ENCODE measurements at regions not wholly inside any gene's neighbourhood (a gene's known extent, or its start where the extent isn't known, plus 50 kb on each side); places are given as distances from the start of the nearest gene placed in this dataset.

GRCh38 chr1:59150577-59151386, 146.1 kb upstream of the FGGY start:
- Histone ChIP-seq H3K4me1 (ENCODE audit: insufficient read depth, low read length) (peaks cover 32% of the 10 kb centered on the region), H2AFZ (ENCODE audit: low read depth, low read length) (peak overlapping the region; percentile 12), H3K27me3 (ENCODE audit: insufficient read depth, low read length) (no peaks in the 10 kb centered on the region), H3K4me3 (ENCODE audit: insufficient read depth, low read depth, low read length) (peak overlapping the region; percentile 43), H3K9ac (ENCODE audit: low read length) (peak overlapping the region; percentile 56), H4K20me1 (ENCODE audit: insufficient read depth, low read length) (no peaks in the 10 kb centered on the region), H3K4me2 (ENCODE audit: low read length) (peak overlapping the region; percentile 84), H3K9me3 (ENCODE audit: insufficient read depth, low read depth, low read length) (no peaks in the 10 kb centered on the region), H3K36me3 (ENCODE audit: insufficient read depth, low read length) (no peaks in the 10 kb centered on the region), H3K79me2 (ENCODE audit: insufficient read depth, low read length) (no peaks in the 10 kb centered on the region), H3K27ac (ENCODE audit: low read depth, low read length) (peak overlapping the region; percentile 83)
- Mint-ChIP-seq H3K27me3 (ENCODE audit: low read depth, unreplicated experiment) (no peaks in the 10 kb centered on the region), H3K36me3 (ENCODE audit: low read depth, unreplicated experiment) (no peaks in the 10 kb centered on the region), H3K4me1 (ENCODE audit: low read depth, unreplicated experiment) (peaks cover 32% of the 10 kb centered on the region), H3K27ac (ENCODE audit: unreplicated experiment) (peak overlapping the region; percentile 96), H3K9me3 (ENCODE audit: unreplicated experiment) (no peaks in the 10 kb centered on the region), H3K4me3 (ENCODE audit: unreplicated experiment) (peak overlapping the region; percentile 29)
- TF ChIP-seq EZH2 (IDR thresholded peaks at IDR 0.05; ENCODE audit: insufficient read depth, low read length) (no peak), CTCF (IDR thresholded peaks at IDR 0.05; ENCODE audit: insufficient read depth, low read depth, low read length) (no peak)
- peak; percentile 99 for DNase-seq (ENCODE audit: low read depth)
- peak; percentile 98 for FAIRE-seq

DNA sequence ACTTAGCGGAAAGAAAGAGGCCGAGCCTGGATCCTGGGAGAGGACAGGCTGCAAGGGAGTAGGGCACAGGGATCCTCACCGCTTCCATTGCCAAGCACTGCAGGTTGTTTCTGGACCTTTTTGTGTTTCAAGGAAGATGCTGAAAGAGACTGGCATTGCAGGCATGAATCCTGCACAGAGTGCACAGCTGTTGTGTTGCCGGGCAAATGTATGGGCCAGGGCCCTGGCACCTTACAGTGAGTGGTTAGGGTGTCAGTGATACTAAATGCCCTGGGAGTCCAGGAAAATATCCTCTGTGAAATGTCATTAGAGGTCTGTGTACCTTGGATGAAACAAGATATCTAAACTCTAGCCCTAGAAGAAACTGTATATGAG, 145.5 kb upstream of the FGGY start:
- no peak for FAIRE-seq
- no peak for TF ChIP-seq CTCF (IDR thresholded peaks at IDR 0.05; ENCODE audit: insufficient read depth, low read depth, low read length)
- no peak for TF ChIP-seq EZH2 (IDR thresholded peaks at IDR 0.05; ENCODE audit: insufficient read depth, low read length)
- H3K9me3 ChIP-seq (ENCODE audit: insufficient read depth, low read depth, low read length), result no peaks in the 10 kb centered on the region
- peak overlapping the region; percentile 83 for H3K27ac ChIP-seq (ENCODE audit: low read depth, low read length)
- peak overlapping the region; percentile 4 for H2AFZ ChIP-seq (ENCODE audit: low read depth, low read length)
- H3K27me3 ChIP-seq (ENCODE audit: insufficient read depth, low read length), result no peaks in the 10 kb centered on the region
- H3K4me2 ChIP-seq (ENCODE audit: low read length), result peak overlapping the region; percentile 84
- no peak for DNase-seq (ENCODE audit: low read depth)
- no peaks in the 10 kb centered on the region for H3K79me2 ChIP-seq (ENCODE audit: insufficient read depth, low read length)
- peak overlapping the region; percentile 49 for H3K9ac ChIP-seq (ENCODE audit: low read length)
- H4K20me1 ChIP-seq (ENCODE audit: insufficient read depth, low read length), result no peaks in the 10 kb centered on the region
- no peaks in the 10 kb centered on the region for H3K36me3 ChIP-seq (ENCODE audit: insufficient read depth, low read length)
- H3K4me3 Mint-ChIP-seq (ENCODE audit: unreplicated experiment), result peak overlapping the region; percentile 29
- peaks cover 36% of the 10 kb centered on the region for H3K4me1 Mint-ChIP-seq (ENCODE audit: low read depth, unreplicated experiment)
- no peaks in the 10 kb centered on the region for H3K27me3 Mint-ChIP-seq (ENCODE audit: low read depth, unreplicated experiment)
- peaks cover 2% of the 10 kb centered on the region for H3K9me3 Mint-ChIP-seq (ENCODE audit: unreplicated experiment)
- H3K27ac Mint-ChIP-seq (ENCODE audit: unreplicated experiment), result peak overlapping the region; percentile 96
- no peaks in the 10 kb centered on the region for H3K36me3 Mint-ChIP-seq (ENCODE audit: low read depth, unreplicated experiment)
- H3K4me3 ChIP-seq (ENCODE audit: insufficient read depth, low read depth, low read length), result no peak overlapping the region
- peaks cover 35% of the 10 kb centered on the region for H3K4me1 ChIP-seq (ENCODE audit: insufficient read depth, low read length)

DNA sequence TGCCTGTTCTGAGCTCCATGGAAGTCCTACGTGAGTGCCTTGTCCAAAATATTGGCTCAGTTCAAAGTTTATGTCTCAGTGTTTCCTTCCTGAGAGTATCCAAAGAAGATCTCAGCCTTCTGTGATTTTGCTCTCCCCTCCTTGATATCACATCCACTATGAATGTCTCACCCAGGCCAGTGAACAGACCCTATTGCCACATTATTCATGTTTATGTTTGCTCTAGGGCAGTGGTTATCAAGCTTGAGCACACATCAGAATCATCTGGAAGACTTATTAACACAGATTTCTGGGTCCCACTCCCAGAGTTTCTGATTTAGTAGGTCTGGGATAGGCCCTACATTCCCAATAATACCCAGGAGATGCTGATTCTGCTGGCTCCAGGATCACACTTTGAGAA, 145.0 kb upstream of the FGGY start:
- Mint-ChIP-seq H3K4me1 (ENCODE audit: low read depth, unreplicated experiment) (peaks cover 41% of the 10 kb centered on the region), H3K27ac (ENCODE audit: unreplicated experiment) (peak overlapping the region; percentile 96), H3K9me3 (ENCODE audit: unreplicated experiment) (peaks cover 2% of the 10 kb centered on the region), H3K36me3 (ENCODE audit: low read depth, unreplicated experiment) (no peaks in the 10 kb centered on the region), H3K27me3 (ENCODE audit: low read depth, unreplicated experiment) (no peaks in the 10 kb centered on the region), H3K4me3 (ENCODE audit: unreplicated experiment) (no peak overlapping the region)
- peaks cover 36% of the 10 kb centered on the region for H3K4me1 ChIP-seq (ENCODE audit: insufficient read depth, low read length)
- TF ChIP-seq EZH2 (IDR thresholded peaks at IDR 0.05; ENCODE audit: insufficient read depth, low read length), result no peak
- TF ChIP-seq CTCF (IDR thresholded peaks at IDR 0.05; ENCODE audit: insufficient read depth, low read depth, low read length), result no peak
- peak overlapping the region; percentile 4 for H2AFZ ChIP-seq (ENCODE audit: low read depth, low read length)
- H3K36me3 ChIP-seq (ENCODE audit: insufficient read depth, low read length), result no peaks in the 10 kb centered on the region
- no peaks in the 10 kb centered on the region for H3K9me3 ChIP-seq (ENCODE audit: insufficient read depth, low read depth, low read length)
- H3K27me3 ChIP-seq (ENCODE audit: insufficient read depth, low read length), result no peaks in the 10 kb centered on the region
- FAIRE-seq (no peak), DNase-seq (ENCODE audit: low read depth) (no peak)
- H3K4me2 ChIP-seq (ENCODE audit: low read length), result peak overlapping the region; percentile 84
- peak overlapping the region; percentile 49 for H3K9ac ChIP-seq (ENCODE audit: low read length)
- H3K79me2 ChIP-seq (ENCODE audit: insufficient read depth, low read length), result no peaks in the 10 kb centered on the region
- no peak overlapping the region for H3K4me3 ChIP-seq (ENCODE audit: insufficient read depth, low read depth, low read length)
- peak overlapping the region; percentile 83 for H3K27ac ChIP-seq (ENCODE audit: low read depth, low read length)
- H4K20me1 ChIP-seq (ENCODE audit: insufficient read depth, low read length), result no peaks in the 10 kb centered on the region

Data from astrocyte (in vitro differentiated cells and primary cell).